AG04450 (cell line): ENCODE measurements at regions not wholly inside any gene's neighbourhood (a gene's known extent, or its start where the extent isn't known, plus 50 kb on each side); places are given as distances from the start of the nearest gene placed in this dataset.

Experiments
- CTCF ChIA-PET: fragments of 300-600, 350-600 bp; formaldehyde crosslinking; extraction: SDS; loops from one replicate; lab custom pipeline; 2022; ENCODE audit warnings: antibody characterized with exemption, inconsistent platforms; lab: Charles Lee
- POLR2A ChIA-PET: fragments of 350-600 bp; formaldehyde crosslinking; extraction: SDS; loops from one replicate; lab custom pipeline; 2021; ENCODE audit warnings: antibody characterized with exemption, inconsistent platforms; lab: Yijun Ruan, JAX
- DNase-seq: peaks from one replicate; pipeline ENCODE4 v3.0.0-alpha.2; 2011; ENCODE audit warnings: low read depth, low spot score
- H3K27ac ChIP-seq: one replicate; pipeline ENCODE4 v1.5.1; 2012; ENCODE audit warnings: low read depth, low read length, control low read depth
- H3K27me3 ChIP-seq: one replicate; pipeline ENCODE4 v1.6.0; 2012; ENCODE audit warnings: low read length; ENCODE audit not compliant: control insufficient read depth, insufficient read depth
- H3K4me3 ChIP-seq: 2 replicates; pipeline ENCODE4 v1.5.1; 2011; ENCODE audit warnings: mild to moderate bottlenecking, low read depth, low read length, control low read depth
- H3K9me3 ChIP-seq: 2 replicates; pipeline ENCODE4 v1.5.1; 2012; ENCODE audit warnings: low read length; ENCODE audit not compliant: control insufficient read depth, insufficient read depth
- TF ChIP-seq, protein P1 (sequence below): IDR thresholded peaks from 2 replicates; pipeline ENCODE4 v1.5.1; 2011; ENCODE audit warnings: low read depth, low read length, control low read depth, inconsistent platforms

GRCh38 chr4:161303551-161303950 lies 860.2 kb downstream of the FSTL5 start:
- POLR2A ChIA-PET, result no interaction called here
- H3K27me3 ChIP-seq, result no peaks in the 10 kb centered on the region
- TF ChIP-seq, protein P1, sequence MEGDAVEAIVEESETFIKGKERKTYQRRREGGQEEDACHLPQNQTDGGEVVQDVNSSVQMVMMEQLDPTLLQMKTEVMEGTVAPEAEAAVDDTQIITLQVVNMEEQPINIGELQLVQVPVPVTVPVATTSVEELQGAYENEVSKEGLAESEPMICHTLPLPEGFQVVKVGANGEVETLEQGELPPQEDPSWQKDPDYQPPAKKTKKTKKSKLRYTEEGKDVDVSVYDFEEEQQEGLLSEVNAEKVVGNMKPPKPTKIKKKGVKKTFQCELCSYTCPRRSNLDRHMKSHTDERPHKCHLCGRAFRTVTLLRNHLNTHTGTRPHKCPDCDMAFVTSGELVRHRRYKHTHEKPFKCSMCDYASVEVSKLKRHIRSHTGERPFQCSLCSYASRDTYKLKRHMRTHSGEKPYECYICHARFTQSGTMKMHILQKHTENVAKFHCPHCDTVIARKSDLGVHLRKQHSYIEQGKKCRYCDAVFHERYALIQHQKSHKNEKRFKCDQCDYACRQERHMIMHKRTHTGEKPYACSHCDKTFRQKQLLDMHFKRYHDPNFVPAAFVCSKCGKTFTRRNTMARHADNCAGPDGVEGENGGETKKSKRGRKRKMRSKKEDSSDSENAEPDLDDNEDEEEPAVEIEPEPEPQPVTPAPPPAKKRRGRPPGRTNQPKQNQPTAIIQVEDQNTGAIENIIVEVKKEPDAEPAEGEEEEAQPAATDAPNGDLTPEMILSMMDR, result no peak
- CTCF ChIA-PET, result no interaction called here
- no peak overlapping the region for H3K27ac ChIP-seq
- DNase-seq, result no peak
- H3K4me3 ChIP-seq, result no peak overlapping the region
- peaks cover 14% of the 10 kb centered on the region for H3K9me3 ChIP-seq

GRCh38 chr4:161291222-161291621 lies 872.6 kb downstream of the FSTL5 start:
- TF ChIP-seq, protein P1, result no peak
- ChIA-PET POLR2A (no interaction called here), CTCF (no interaction called here)
- no peak overlapping the region for H3K27ac ChIP-seq
- H3K9me3 ChIP-seq, result peaks cover 15% of the 10 kb centered on the region
- no peak overlapping the region for H3K4me3 ChIP-seq
- DNase-seq, result no peak
- H3K27me3 ChIP-seq, result no peaks in the 10 kb centered on the region

DNA sequence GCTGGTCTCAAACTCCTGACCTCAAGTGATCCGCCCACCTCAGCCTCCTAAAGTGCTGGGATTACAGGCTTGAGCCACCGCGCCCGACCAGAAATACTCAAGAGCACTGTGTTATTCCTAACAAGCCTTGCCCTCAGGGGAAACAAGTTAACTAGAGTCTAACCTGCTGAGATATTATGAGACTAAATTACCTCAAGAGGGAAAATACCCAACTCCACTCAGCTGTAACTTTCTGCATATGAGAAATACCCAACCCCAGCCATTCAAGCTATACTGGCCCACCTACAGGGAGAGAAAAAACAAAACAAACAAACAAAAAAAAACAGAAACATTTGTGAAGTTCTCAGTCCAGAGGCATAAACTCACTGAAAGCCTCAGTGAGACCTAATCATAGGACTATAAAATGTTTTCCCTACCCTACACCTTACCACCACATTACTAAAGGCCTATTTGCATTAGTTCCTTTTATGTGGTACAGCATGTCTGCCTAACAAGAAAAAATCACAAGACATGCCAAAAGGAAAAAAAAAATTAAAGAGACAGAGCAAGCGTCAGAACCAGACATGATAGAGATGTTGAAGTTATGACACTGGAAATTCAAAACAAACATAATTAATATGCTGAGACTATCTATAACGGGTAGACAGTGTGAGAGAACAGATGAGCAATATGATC lies 876.0 kb downstream of the FSTL5 start:
- Histone ChIP-seq H3K27me3 (no peaks in the 10 kb centered on the region), H3K4me3 (no peak overlapping the region), H3K9me3 (peaks cover 10% of the 10 kb centered on the region), H3K27ac (no peak overlapping the region)
- POLR2A ChIA-PET, result no interaction called here
- TF ChIP-seq, protein P1, result no peak
- CTCF ChIA-PET, result no interaction called here
- no peak for DNase-seq

GRCh38 chr4:161285461-161285860 lies 878.3 kb downstream of the FSTL5 start:
- CTCF ChIA-PET, result no interaction called here
- POLR2A ChIA-PET, result no interaction called here
- Histone ChIP-seq H3K27ac (no peak overlapping the region), H3K27me3 (no peaks in the 10 kb centered on the region), H3K9me3 (peaks cover 6% of the 10 kb centered on the region), H3K4me3 (no peak overlapping the region)
- TF ChIP-seq, protein P1, result no peak
- DNase-seq, result no peak

GRCh38 chr4:161280929-161281328 lies 882.9 kb downstream of the FSTL5 start:
- Histone ChIP-seq H3K27ac (no peak overlapping the region), H3K4me3 (no peak overlapping the region), H3K27me3 (no peaks in the 10 kb centered on the region), H3K9me3 (peaks cover 16% of the 10 kb centered on the region)
- ChIA-PET POLR2A (no interaction called here), CTCF (no interaction called here)
- TF ChIP-seq, protein P1, result no peak
- DNase-seq, result no peak
